Epidermal melanocyte (primary cell): ENCODE measurements at regions not wholly inside any gene's neighbourhood (a gene's known extent, or its start where the extent isn't known, plus 50 kb on each side); places are given as distances from the start of the nearest gene placed in this dataset.

Experiments used
- DNase-seq: peaks from one replicate; pipeline ENCODE4 v3.0.0; 2011; ENCODE audit warnings: low spot score; ENCODE audit not compliant: insufficient read length

GRCh38 chrX:21056622-21057021 is 317.6 kb upstream of the CNKSR2 start:
- DNase-seq: no peak

- no peak for DNase-seq
Measured at GRCh38 chrX:21047034-21047455, 327.2 kb upstream of the CNKSR2 start.

- DNase-seq: no peak
Measured at GRCh38 chrX:21014326-21014725, 359.9 kb upstream of the CNKSR2 start.

- no peak for DNase-seq
Measured at GRCh38 chrX:21004835-21005234, 369.4 kb upstream of the CNKSR2 start.

GRCh38 chrX:20995829-20996228 is 378.4 kb upstream of the CNKSR2 start:
- no peak for DNase-seq

- no peak for DNase-seq
Measured at GRCh38 chrX:20989361-20989760, 384.9 kb upstream of the CNKSR2 start.

GRCh38 chrX:20988804-20989203 is 385.4 kb upstream of the CNKSR2 start:
- no peak for DNase-seq

GRCh38 chrX:20988118-20988517 is 386.1 kb upstream of the CNKSR2 start:
- DNase-seq: no peak

GRCh38 chrX:20980426-20980825 is 393.8 kb upstream of the CNKSR2 start:
- no peak for DNase-seq

GRCh38 chrX:20974326-20974725 is 399.9 kb upstream of the CNKSR2 start:
- no peak for DNase-seq

GRCh38 chrX:20973038-20973437 is 401.2 kb upstream of the CNKSR2 start:
- DNase-seq: no peak

GRCh38 chrX:20971250-20971649 is 403.0 kb upstream of the CNKSR2 start:
- no peak for DNase-seq

GRCh38 chrX:20969565-20969964 is 404.7 kb upstream of the CNKSR2 start:
- DNase-seq: no peak

- DNase-seq: no peak
Measured at GRCh38 chrX:20968996-20969395, 405.2 kb upstream of the CNKSR2 start.

GRCh38 chrX:20967725-20968124 is 406.5 kb upstream of the CNKSR2 start:
- DNase-seq: no peak

GRCh38 chrX:20965270-20966044 is 408.8 kb upstream of the CNKSR2 start:
- no peak for DNase-seq

GRCh38 chrX:20954014-20954413 is 420.2 kb upstream of the CNKSR2 start:
- no peak for DNase-seq

GRCh38 chrX:20952180-20952579 is 422.0 kb upstream of the CNKSR2 start:
- no peak for DNase-seq

GRCh38 chrX:20951016-20951810 is 423.0 kb upstream of the CNKSR2 start:
- no peak for DNase-seq

- DNase-seq: no peak
Measured at GRCh38 chrX:20947411-20947912, 426.8 kb upstream of the CNKSR2 start.

GRCh38 chrX:20913760-20914159 is 460.5 kb upstream of the CNKSR2 start:
- DNase-seq: no peak

GRCh38 chrX:20906571-20906970 is 467.6 kb upstream of the CNKSR2 start:
- no peak for DNase-seq

- DNase-seq: no peak
Measured at GRCh38 chrX:20884565-20884964, 489.7 kb upstream of the CNKSR2 start.
